WTC11 (cell line): ENCODE measurements at regions not wholly inside any gene's neighbourhood (a gene's known extent, or its start where the extent isn't known, plus 50 kb on each side); places are given as distances from the start of the nearest gene placed in this dataset.

Experiments used
- ATAC-seq: fragments of 200-7000 bp; cut with Tn5 transposase; 2 replicates; pipeline ENCODE4 v1.10.0; 2021; ENCODE audit warnings: mild to moderate bottlenecking, moderate library complexity
- CTCF ChIA-PET: fragments of 300-600 bp; sonication (Branson Sonifier 250); formaldehyde crosslinking; loops from one replicate; lab custom pipeline; 2021; ENCODE audit warnings: antibody characterized with exemption; lab: Charles Lee
- POLR2A ChIA-PET: fragments of 350-600 bp; sonication (Branson Sonifier 250); formaldehyde crosslinking; loops from one replicate; lab custom pipeline; 2021; ENCODE audit warnings: antibody characterized with exemption; lab: Charles Lee
- DNase-seq: peaks from one replicate; pipeline ENCODE4 v3.0.0; 2021; ENCODE audit warnings: low spot score
- H3K27ac Mint-ChIP-seq: 2 replicates; pipeline ENCODE4 v1.8.0; 2021; ENCODE audit warnings: mixed read lengths
- H3K27me3 Mint-ChIP-seq: 2 replicates; pipeline ENCODE4 v1.8.0; 2021; ENCODE audit warnings: low read depth, mild to moderate bottlenecking, moderate library complexity, mixed read lengths
- H3K36me3 Mint-ChIP-seq: 2 replicates; pipeline ENCODE4 v1.8.0; 2021; ENCODE audit warnings: mixed read lengths
- H3K4me1 Mint-ChIP-seq: 2 replicates; pipeline ENCODE4 v1.8.0; 2022; ENCODE audit warnings: mixed read lengths
- H3K4me3 Mint-ChIP-seq: 2 replicates; pipeline ENCODE4 v1.8.0; 2021; ENCODE audit warnings: mild to moderate bottlenecking, moderate library complexity, mixed read lengths
- H3K9me3 Mint-ChIP-seq: 2 replicates; pipeline ENCODE4 v1.8.0; 2021; ENCODE audit warnings: mixed read lengths
- CREB1 ChIP-seq: sonication (generic); formaldehyde crosslinking; IDR thresholded peaks from 2 replicates; pipeline ENCODE4 v1.8.0; 2023; ENCODE audit warnings: mild to moderate bottlenecking, missing genetic modification reagents
- CREM ChIP-seq: sonication (generic); formaldehyde crosslinking; IDR thresholded peaks from 2 replicates; pipeline ENCODE4 v1.8.1; 2022; ENCODE audit warnings: mild to moderate bottlenecking, missing genetic modification reagents, moderate library complexity
- FOXK1 ChIP-seq: sonication (generic); formaldehyde crosslinking; IDR thresholded peaks from 2 replicates; pipeline ENCODE4 v1.8.0; 2022; ENCODE audit warnings: mild to moderate bottlenecking, moderate library complexity, missing genetic modification reagents
- GRHL2 ChIP-seq: fragments of 250-450 bp; sonication (Bioruptor Pico); IDR thresholded peaks from 2 replicates; pipeline ENCODE4 v1.8.0; 2022; ENCODE audit warnings: mild to moderate bottlenecking, moderate library complexity; ENCODE audit not compliant: insufficient replicate concordance, severe bottlenecking
- HMGA2 ChIP-seq: fragments of 250-450 bp; sonication (Bioruptor Pico); IDR thresholded peaks from 2 replicates; pipeline ENCODE4 v1.4.0; 2021; ENCODE audit warnings: mild to moderate bottlenecking, moderate library complexity
- IRF2 ChIP-seq: sonication (generic); formaldehyde crosslinking; IDR thresholded peaks from 2 replicates; pipeline ENCODE4 v1.8.0; 2022; ENCODE audit warnings: low read depth, missing genetic modification reagents, borderline replicate concordance
- MXD4 ChIP-seq: fragments of 250-450 bp; sonication (Bioruptor Pico); IDR thresholded peaks from 2 replicates; pipeline ENCODE4 v1.8.0; 2021; ENCODE audit warnings: mild to moderate bottlenecking, moderate library complexity, borderline replicate concordance
- MYBL2 ChIP-seq: sonication (generic); formaldehyde crosslinking; IDR thresholded peaks from 2 replicates; pipeline ENCODE4 v1.8.1; 2023; ENCODE audit warnings: mild to moderate bottlenecking, moderate library complexity, missing genetic modification reagents
- NFYB ChIP-seq: sonication (generic); formaldehyde crosslinking; conservative IDR thresholded peaks from 2 replicates; pipeline ENCODE4 v1.8.0; 2022; ENCODE audit warnings: low read depth, missing genetic modification reagents
- NR1H2 ChIP-seq: sonication (generic); formaldehyde crosslinking; IDR thresholded peaks from 2 replicates; pipeline ENCODE4 v1.9.0; 2021; ENCODE audit warnings: mild to moderate bottlenecking, moderate library complexity, missing genetic modification reagents
- NR2C2 ChIP-seq: sonication (generic); formaldehyde crosslinking; IDR thresholded peaks from 2 replicates; pipeline ENCODE4 v1.8.0; 2022; ENCODE audit warnings: mild to moderate bottlenecking, missing genetic modification reagents
- PRRX2 ChIP-seq: fragments of 250-450 bp; sonication (Bioruptor Pico); IDR thresholded peaks from 2 replicates; pipeline ENCODE4 v1.8.0; 2021; ENCODE audit warnings: mild to moderate bottlenecking
- SOX15 ChIP-seq: fragments of 250-450 bp; sonication (Bioruptor Pico); IDR thresholded peaks from 2 replicates; pipeline ENCODE4 v1.9.0; 2021; ENCODE audit warnings: mild to moderate bottlenecking
- TP53 ChIP-seq: sonication (generic); formaldehyde crosslinking; IDR thresholded peaks from 2 replicates; pipeline ENCODE4 v1.8.1; 2023; ENCODE audit warnings: mild to moderate bottlenecking, missing genetic modification reagents
- ZBTB21 ChIP-seq: sonication (generic); formaldehyde crosslinking; IDR thresholded peaks from 2 replicates; pipeline ENCODE4 v1.8.1; 2023; ENCODE audit warnings: mild to moderate bottlenecking, missing genetic modification reagents, borderline replicate concordance
- ZNF416 ChIP-seq: fragments of 250-450 bp; sonication (Bioruptor Pico); IDR thresholded peaks from 2 replicates; pipeline ENCODE4 v1.9.0; 2021; ENCODE audit warnings: mild to moderate bottlenecking, inconsistent platforms
- TF ChIP-seq, protein P1 (sequence below): sonication (generic); formaldehyde crosslinking; IDR thresholded peaks from 2 replicates; pipeline ENCODE4 v1.8.1; 2023; ENCODE audit warnings: mild to moderate bottlenecking, missing genetic modification reagents
- TF ChIP-seq, protein P2 (sequence below): sonication (generic); formaldehyde crosslinking; IDR thresholded peaks from 2 replicates; pipeline ENCODE4 v1.8.0; 2023; ENCODE audit warnings: missing genetic modification reagents, mild to moderate bottlenecking, borderline replicate concordance
- TF ChIP-seq, protein P3 (sequence below): fragments of 250-450 bp; sonication (Bioruptor Pico); IDR thresholded peaks from 2 replicates; pipeline ENCODE4 v1.9.0; 2021; ENCODE audit warnings: moderate library complexity, mild to moderate bottlenecking, inconsistent platforms, borderline replicate concordance
- TF ChIP-seq, protein P4 (sequence below): sonication (generic); formaldehyde crosslinking; IDR thresholded peaks from 2 replicates; pipeline ENCODE4 v1.8.1; 2022; ENCODE audit warnings: mild to moderate bottlenecking, moderate library complexity, missing genetic modification reagents
- TF ChIP-seq, protein P5 (sequence below): sonication (generic); formaldehyde crosslinking; IDR thresholded peaks from 2 replicates; pipeline ENCODE4 v1.8.0; 2023; ENCODE audit warnings: mild to moderate bottlenecking, missing genetic modification reagents

DNA sequence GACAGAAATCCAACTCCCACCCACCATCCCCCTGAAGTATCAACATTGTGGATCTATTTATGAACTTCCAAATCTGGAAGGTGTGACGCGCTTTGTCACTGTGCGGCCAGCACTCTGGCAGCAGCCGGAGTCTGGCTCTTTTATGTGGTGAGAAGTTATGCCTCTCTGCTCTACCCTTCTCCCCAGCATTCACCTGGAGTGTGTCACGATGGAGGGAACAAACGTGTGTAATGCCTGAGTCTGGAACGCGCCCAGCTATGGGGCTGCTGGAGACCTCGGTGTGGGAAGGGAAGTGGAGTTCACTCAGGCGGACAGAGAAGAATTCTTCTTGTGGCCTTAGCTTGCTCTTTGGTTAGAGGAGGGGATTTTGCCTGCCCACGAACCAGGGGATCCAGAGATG, 222.1 kb upstream of the RPL34 start:
- no peak for DNase-seq
- H3K36me3 Mint-ChIP-seq = no peaks in the 10 kb centered on the region
- H3K4me3 Mint-ChIP-seq = no peak overlapping the region
- CTCF ChIA-PET = no interaction called here
- ATAC-seq = no peak
- POLR2A ChIA-PET = no interaction called here
- H3K27ac Mint-ChIP-seq = no peak overlapping the region
- no peaks in the 10 kb centered on the region for H3K9me3 Mint-ChIP-seq
- no peak for TF ChIP-seq NFYB
- TF ChIP-seq CREB1 (CRISPR knock-in tag) = no peak
- no peak for TF ChIP-seq MYBL2 (CRISPR knock-in tag)
- H3K4me1 Mint-ChIP-seq = 0 out of 2 replicates have a peak, but pooled peaks cover 5% of the 10 kb centered on the region
- H3K27me3 Mint-ChIP-seq = no peaks in the 10 kb centered on the region

DNA sequence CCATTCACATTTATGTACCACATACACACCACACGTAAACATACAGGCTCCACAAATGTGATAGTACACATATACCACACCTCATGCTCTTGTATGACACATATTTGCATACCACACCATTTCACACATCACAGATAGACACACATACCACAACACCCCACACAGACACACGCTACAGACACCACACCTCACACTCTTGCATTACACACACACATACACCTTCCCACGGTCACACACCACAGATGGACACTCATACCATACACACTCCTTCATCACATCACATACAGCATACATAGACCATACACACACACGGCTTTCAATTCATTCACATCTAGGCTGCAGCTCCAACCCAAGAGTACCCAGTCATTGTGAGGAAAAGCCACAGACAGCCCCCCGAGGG, 222.5 kb upstream of the RPL34 start:
- H3K27me3 Mint-ChIP-seq = no peaks in the 10 kb centered on the region
- H3K9me3 Mint-ChIP-seq = no peaks in the 10 kb centered on the region
- H3K4me3 Mint-ChIP-seq = no peak overlapping the region
- H3K27ac Mint-ChIP-seq = no peak overlapping the region
- no peaks in the 10 kb centered on the region for H3K36me3 Mint-ChIP-seq
- ChIA-PET CTCF (no interaction called here), POLR2A (no interaction called here)
- ATAC-seq (no peak), DNase-seq (no peak)
- H3K4me1 Mint-ChIP-seq = 0 out of 2 replicates have a peak, but pooled peaks cover 5% of the 10 kb centered on the region
- no peak for TF ChIP-seq ZNF416 (CRISPR knock-in tag)
- TF ChIP-seq NR1H2 = no peak
- no peak for TF ChIP-seq GRHL2 (CRISPR knock-in tag)
- TF ChIP-seq MXD4 (CRISPR knock-in tag) = no peak

DNA sequence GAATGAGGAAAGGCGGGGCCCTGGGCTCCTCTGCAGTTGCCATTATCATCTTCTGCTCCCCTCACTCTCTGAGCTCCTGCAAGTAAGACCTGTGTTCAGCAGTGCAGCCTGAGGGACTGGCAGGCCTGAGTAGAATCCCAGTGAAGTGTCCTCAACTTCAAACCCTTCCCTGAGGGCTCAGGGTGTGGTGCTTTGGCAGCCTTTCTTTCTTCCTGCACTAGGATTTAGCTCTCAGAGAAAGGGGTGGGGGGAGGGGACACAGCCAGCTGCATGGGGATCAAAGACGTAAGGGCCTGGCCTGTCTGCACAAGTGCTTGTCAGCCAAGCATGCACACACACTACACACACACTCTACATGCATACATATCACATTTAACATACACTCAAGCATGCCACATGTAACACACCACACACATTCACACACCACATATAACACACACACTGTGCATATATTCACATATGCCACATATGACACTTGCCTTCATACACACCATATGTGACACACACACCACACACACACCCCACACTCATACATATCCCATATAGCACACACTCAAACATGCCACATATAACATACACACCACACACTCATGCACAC, 223.4 kb upstream of the RPL34 start:
- Mint-ChIP-seq H3K4me3 (no peak overlapping the region), H3K36me3 (no peaks in the 10 kb centered on the region), H3K27me3 (no peaks in the 10 kb centered on the region), H3K4me1 (0 out of 2 replicates have a peak, but pooled peaks cover 5% of the 10 kb centered on the region), H3K27ac (no peak overlapping the region), H3K9me3 (no peaks in the 10 kb centered on the region)
- ATAC-seq = no peak
- DNase-seq = no peak
- CTCF ChIA-PET = interaction anchor here (1.1 kb wide), 1 partner anchor 266 kb away, joined by 3 read pairs; no protein-coding TSS in a partner anchor
- TF ChIP-seq MYBL2 (CRISPR knock-in tag) (no peak), ZNF416 (CRISPR knock-in tag) (no peak), NFYB (no peak), HMGA2 (CRISPR knock-in tag) (no peak), NR2C2 (no peak), TP53 (CRISPR knock-in tag) (no peak), FOXK1 (no peak), SOX15 (CRISPR knock-in tag) (no peak), CREM (CRISPR knock-in tag) (no peak), IRF2 (CRISPR knock-in tag) (no peak), PRRX2 (CRISPR knock-in tag) (no peak), ZBTB21 (CRISPR knock-in tag) (no peak)
- TF ChIP-seq, protein P1, sequence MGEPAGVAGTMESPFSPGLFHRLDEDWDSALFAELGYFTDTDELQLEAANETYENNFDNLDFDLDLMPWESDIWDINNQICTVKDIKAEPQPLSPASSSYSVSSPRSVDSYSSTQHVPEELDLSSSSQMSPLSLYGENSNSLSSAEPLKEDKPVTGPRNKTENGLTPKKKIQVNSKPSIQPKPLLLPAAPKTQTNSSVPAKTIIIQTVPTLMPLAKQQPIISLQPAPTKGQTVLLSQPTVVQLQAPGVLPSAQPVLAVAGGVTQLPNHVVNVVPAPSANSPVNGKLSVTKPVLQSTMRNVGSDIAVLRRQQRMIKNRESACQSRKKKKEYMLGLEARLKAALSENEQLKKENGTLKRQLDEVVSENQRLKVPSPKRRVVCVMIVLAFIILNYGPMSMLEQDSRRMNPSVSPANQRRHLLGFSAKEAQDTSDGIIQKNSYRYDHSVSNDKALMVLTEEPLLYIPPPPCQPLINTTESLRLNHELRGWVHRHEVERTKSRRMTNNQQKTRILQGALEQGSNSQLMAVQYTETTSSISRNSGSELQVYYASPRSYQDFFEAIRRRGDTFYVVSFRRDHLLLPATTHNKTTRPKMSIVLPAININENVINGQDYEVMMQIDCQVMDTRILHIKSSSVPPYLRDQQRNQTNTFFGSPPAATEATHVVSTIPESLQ (CRISPR knock-in tag) = no peak
- TF ChIP-seq, protein P2, sequence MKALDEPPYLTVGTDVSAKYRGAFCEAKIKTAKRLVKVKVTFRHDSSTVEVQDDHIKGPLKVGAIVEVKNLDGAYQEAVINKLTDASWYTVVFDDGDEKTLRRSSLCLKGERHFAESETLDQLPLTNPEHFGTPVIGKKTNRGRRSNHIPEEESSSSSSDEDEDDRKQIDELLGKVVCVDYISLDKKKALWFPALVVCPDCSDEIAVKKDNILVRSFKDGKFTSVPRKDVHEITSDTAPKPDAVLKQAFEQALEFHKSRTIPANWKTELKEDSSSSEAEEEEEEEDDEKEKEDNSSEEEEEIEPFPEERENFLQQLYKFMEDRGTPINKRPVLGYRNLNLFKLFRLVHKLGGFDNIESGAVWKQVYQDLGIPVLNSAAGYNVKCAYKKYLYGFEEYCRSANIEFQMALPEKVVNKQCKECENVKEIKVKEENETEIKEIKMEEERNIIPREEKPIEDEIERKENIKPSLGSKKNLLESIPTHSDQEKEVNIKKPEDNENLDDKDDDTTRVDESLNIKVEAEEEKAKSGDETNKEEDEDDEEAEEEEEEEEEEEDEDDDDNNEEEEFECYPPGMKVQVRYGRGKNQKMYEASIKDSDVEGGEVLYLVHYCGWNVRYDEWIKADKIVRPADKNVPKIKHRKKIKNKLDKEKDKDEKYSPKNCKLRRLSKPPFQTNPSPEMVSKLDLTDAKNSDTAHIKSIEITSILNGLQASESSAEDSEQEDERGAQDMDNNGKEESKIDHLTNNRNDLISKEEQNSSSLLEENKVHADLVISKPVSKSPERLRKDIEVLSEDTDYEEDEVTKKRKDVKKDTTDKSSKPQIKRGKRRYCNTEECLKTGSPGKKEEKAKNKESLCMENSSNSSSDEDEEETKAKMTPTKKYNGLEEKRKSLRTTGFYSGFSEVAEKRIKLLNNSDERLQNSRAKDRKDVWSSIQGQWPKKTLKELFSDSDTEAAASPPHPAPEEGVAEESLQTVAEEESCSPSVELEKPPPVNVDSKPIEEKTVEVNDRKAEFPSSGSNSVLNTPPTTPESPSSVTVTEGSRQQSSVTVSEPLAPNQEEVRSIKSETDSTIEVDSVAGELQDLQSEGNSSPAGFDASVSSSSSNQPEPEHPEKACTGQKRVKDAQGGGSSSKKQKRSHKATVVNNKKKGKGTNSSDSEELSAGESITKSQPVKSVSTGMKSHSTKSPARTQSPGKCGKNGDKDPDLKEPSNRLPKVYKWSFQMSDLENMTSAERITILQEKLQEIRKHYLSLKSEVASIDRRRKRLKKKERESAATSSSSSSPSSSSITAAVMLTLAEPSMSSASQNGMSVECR (CRISPR knock-in tag) = no peak
- TF ChIP-seq, protein P3, sequence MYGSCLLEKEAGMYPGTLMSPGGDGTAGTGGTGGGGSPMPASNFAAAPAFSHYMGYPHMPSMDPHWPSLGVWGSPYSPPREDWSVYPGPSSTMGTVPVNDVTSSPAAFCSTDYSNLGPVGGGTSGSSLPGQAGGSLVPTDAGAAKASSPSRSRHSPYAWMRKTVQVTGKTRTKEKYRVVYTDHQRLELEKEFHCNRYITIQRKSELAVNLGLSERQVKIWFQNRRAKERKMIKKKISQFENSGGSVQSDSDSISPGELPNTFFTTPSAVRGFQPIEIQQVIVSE (CRISPR knock-in tag) = no peak
- TF ChIP-seq, protein P4, sequence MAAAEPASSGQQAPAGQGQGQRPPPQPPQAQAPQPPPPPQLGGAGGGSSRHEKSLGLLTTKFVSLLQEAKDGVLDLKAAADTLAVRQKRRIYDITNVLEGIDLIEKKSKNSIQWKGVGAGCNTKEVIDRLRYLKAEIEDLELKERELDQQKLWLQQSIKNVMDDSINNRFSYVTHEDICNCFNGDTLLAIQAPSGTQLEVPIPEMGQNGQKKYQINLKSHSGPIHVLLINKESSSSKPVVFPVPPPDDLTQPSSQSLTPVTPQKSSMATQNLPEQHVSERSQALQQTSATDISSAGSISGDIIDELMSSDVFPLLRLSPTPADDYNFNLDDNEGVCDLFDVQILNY (CRISPR knock-in tag) = no peak
- TF ChIP-seq, protein P5, sequence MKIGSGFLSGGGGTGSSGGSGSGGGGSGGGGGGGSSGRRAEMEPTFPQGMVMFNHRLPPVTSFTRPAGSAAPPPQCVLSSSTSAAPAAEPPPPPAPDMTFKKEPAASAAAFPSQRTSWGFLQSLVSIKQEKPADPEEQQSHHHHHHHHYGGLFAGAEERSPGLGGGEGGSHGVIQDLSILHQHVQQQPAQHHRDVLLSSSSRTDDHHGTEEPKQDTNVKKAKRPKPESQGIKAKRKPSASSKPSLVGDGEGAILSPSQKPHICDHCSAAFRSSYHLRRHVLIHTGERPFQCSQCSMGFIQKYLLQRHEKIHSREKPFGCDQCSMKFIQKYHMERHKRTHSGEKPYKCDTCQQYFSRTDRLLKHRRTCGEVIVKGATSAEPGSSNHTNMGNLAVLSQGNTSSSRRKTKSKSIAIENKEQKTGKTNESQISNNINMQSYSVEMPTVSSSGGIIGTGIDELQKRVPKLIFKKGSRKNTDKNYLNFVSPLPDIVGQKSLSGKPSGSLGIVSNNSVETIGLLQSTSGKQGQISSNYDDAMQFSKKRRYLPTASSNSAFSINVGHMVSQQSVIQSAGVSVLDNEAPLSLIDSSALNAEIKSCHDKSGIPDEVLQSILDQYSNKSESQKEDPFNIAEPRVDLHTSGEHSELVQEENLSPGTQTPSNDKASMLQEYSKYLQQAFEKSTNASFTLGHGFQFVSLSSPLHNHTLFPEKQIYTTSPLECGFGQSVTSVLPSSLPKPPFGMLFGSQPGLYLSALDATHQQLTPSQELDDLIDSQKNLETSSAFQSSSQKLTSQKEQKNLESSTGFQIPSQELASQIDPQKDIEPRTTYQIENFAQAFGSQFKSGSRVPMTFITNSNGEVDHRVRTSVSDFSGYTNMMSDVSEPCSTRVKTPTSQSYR (CRISPR knock-in tag) = no peak
- POLR2A ChIA-PET = no interaction called here
